D721Med (cell line): ENCODE measurements at regions not wholly inside any gene's neighbourhood (a gene's known extent, or its start where the extent isn't known, plus 50 kb on each side); places are given as distances from the start of the nearest gene placed in this dataset.

Experiments
- DNase-seq: peaks from one replicate; pipeline ENCODE4 v3.0.0; 2011; ENCODE audit warnings: low spot score; ENCODE audit not compliant: insufficient read length
- FAIRE-seq: peaks from 2 replicates; lab custom pipeline; 2011; peaks lifted over from hg19 to GRCh38; lab: Jason Lieb, UNC
- TF ChIP-seq, protein P1 (sequence below): IDR thresholded peaks from 2 replicates; pipeline ENCODE4 v1.5.1; 2012; ENCODE audit warnings: mild to moderate bottlenecking, control low read depth; ENCODE audit not compliant: insufficient read depth; ENCODE audit errors: missing control alignments

- FAIRE-seq (no peak), DNase-seq (no peak)
- TF ChIP-seq, protein P1, sequence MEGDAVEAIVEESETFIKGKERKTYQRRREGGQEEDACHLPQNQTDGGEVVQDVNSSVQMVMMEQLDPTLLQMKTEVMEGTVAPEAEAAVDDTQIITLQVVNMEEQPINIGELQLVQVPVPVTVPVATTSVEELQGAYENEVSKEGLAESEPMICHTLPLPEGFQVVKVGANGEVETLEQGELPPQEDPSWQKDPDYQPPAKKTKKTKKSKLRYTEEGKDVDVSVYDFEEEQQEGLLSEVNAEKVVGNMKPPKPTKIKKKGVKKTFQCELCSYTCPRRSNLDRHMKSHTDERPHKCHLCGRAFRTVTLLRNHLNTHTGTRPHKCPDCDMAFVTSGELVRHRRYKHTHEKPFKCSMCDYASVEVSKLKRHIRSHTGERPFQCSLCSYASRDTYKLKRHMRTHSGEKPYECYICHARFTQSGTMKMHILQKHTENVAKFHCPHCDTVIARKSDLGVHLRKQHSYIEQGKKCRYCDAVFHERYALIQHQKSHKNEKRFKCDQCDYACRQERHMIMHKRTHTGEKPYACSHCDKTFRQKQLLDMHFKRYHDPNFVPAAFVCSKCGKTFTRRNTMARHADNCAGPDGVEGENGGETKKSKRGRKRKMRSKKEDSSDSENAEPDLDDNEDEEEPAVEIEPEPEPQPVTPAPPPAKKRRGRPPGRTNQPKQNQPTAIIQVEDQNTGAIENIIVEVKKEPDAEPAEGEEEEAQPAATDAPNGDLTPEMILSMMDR: no peak
These were observed 834.7 kb downstream of the FLRT2 start for GRCh38 chr14:86364634-86365033.

DNA sequence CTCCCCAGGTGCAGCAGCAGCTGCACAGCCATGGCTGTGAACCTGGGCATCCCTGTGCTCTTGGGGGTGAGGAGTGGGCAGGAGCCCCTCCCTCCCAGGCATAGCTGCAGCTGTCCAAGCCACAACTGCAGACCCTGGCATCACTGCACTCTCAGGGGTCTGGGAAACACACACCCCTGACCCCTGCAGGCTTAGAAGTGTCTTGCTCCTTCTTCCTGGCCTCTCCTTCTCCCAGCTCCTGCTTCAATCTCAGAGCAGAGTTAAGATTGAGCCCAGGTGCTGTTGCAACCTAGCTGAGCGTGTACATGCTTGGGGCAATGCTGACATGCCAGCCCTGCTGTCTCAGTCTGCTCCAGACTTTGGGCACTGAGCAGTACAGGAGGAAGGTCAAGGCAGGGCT lies 833.6 kb downstream of the FLRT2 start:
- DNase-seq (no peak), FAIRE-seq (no peak)
- TF ChIP-seq, protein P1: no peak

GRCh38 chr14:86363047-86363446 lies 833.1 kb downstream of the FLRT2 start:
- TF ChIP-seq, protein P1: no peak
- FAIRE-seq (no peak), DNase-seq (no peak)

DNA sequence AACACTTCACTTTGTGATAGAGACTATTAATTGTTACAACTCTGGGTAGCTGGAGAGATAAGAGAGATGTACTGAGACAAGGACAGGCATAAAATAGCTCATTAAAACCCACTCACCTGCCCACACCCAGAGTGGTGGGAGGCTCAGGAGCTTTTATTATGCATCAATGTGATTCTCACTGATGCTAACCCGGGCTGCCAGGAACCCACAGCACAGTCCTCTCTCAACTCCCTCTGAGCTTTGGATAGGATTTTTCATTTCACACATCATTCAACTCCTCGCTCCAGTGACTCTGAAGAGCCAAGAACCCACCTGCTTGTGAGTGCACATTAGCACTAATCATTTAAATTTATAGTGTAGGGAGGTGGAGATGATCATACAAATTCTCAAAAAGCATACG lies 827.9 kb downstream of the FLRT2 start:
- FAIRE-seq (peak; percentile 41), DNase-seq (no peak)
- TF ChIP-seq, protein P1: no peak

DNA sequence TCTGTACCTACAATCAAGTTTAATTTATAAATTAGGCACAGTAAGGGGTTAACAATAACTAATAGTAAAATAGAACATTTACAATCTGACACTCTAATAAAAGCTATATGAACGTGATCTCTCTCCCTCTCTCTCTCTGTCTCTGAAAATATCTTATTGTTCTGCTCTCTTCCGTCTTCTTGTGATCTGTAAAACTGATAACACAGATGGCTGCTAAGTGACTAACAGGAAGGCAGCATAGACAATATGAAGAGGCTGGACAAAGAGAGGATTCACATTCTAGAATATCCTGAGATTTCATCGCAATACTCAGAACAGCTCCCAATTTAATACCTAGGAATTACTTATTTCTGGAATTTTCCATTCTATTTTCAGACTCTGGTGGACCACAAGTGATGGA lies 827.2 kb downstream of the FLRT2 start:
- FAIRE-seq (no peak), DNase-seq (no peak)
- TF ChIP-seq, protein P1: no peak

DNA sequence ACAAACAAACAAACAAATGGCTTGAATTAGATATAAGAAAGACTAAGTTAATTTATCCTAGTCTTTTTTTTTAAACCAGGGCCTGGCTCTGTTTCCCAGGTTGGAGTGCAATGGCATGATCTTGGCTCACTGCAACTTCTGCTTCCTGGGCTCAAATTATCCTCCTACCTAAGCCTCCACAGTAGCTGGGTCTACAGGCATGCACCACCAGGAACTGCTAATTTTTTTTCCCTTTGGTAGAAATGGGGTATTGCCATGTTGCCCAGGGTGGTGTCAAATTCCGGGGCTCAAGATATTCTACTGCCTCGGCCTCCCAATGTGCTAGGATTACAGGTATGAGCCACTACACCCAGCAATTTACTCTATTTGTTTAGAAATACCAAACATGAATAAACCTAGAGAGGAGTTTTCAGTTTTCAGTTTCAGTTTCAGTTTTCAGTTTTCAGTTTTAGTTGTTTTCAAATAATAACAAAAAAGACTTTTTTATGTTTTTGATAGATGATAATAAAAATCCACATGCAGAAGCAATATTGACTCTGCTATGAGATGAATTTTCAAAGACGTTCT lies 817.0 kb downstream of the FLRT2 start:
- TF ChIP-seq, protein P1: no peak
- DNase-seq (no peak), FAIRE-seq (no peak)

DNA sequence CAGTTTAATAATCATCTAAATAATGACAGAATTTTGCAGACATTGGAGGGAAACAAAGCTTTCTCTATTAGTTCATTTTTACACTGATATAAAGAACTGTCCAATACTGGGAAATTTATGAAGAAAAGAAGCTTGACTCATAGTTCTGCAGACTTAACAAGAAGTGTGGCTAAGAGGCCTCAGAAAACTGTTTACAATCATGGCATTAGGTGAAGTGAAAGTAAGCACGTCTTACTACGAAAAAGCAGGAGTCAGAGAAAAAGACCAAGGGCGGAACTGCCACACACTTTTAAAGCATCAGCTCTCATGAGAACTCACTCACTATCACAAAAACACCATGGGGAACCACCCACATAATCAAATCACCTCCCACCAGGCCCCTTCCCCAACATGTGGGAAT lies 804.4 kb downstream of the FLRT2 start:
- DNase-seq: no peak
- FAIRE-seq: no peak
- TF ChIP-seq, protein P1: no peak
